Stimulated activated CD4-positive, alpha-beta T cell treated with anti-CD3 and anti-CD28 coated beads, TNF-alpha, amount 100 ng/mL, for 48 hours (primary cell): ENCODE measurements at regions not wholly inside any gene's neighbourhood (a gene's known extent, or its start where the extent isn't known, plus 50 kb on each side); places are given as distances from the start of the nearest gene placed in this dataset.
"Not testable (repeated sequence)": the region's sequence is repeated elsewhere in the genome, so short reads cannot be mapped to it uniquely, and the experiment has no call there.

ENCODE experiments used
- DNase-seq, 3 donors: peaks; one replicate each; pipeline ENCODE4 v3.0.0-alpha.2; 2020; ENCODE audit warnings: low read depth in 3 of 3

GRCh38 chr6:141251286-141251685, 881.4 kb upstream of the GJE1 start:
- no peak for DNase-seq

- DNase-seq = no peak
Measured at GRCh38 chr6:141248021-141248799, 884.5 kb upstream of the GJE1 start.

- DNase-seq = no peak
Measured at GRCh38 chr6:141244366-141244765, 888.4 kb upstream of the GJE1 start.

- no peak for DNase-seq
Measured at GRCh38 chr6:141242957-141243356, 889.8 kb upstream of the GJE1 start.

- DNase-seq = no peak
Measured at GRCh38 chr6:141229296-141229695, 903.4 kb upstream of the GJE1 start.

GRCh38 chr6:141218583-141218982, 914.1 kb upstream of the GJE1 start:
- no peak for DNase-seq

GRCh38 chr6:141216726-141217125, 916.0 kb upstream of the GJE1 start:
- no peak for DNase-seq

- no peak for DNase-seq
Measured at GRCh38 chr6:141212296-141212695, 920.4 kb upstream of the GJE1 start.

GRCh38 chr6:141211845-141212244, 920.9 kb upstream of the GJE1 start:
- DNase-seq = no peak

GRCh38 chr6:141210901-141211300, 921.8 kb upstream of the GJE1 start:
- no peak for DNase-seq

GRCh38 chr6:141209890-141210289, 922.8 kb upstream of the GJE1 start:
- DNase-seq = no peak

- DNase-seq = no peak
Measured at GRCh38 chr6:141208101-141208500, 924.6 kb upstream of the GJE1 start.

- DNase-seq = no peak
Measured at GRCh38 chr6:141203902-141204575, 928.7 kb upstream of the GJE1 start.

- no peak for DNase-seq
Measured at GRCh38 chr6:141202626-141203025, 930.1 kb upstream of the GJE1 start.

GRCh38 chr6:141199074-141199473, 933.7 kb upstream of the GJE1 start:
- no peak for DNase-seq

- no peak for DNase-seq
Measured at GRCh38 chr6:141195251-141195832, 937.4 kb upstream of the GJE1 start.

- no peak for DNase-seq
Measured at GRCh38 chr6:141183368-141183767, 949.4 kb upstream of the GJE1 start.

GRCh38 chr6:141175458-141175857, 957.3 kb upstream of the GJE1 start:
- DNase-seq = not testable (repeated sequence)

GRCh38 chr6:141174932-141175331, 957.8 kb upstream of the GJE1 start:
- DNase-seq = no peak

GRCh38 chr6:141173529-141173928, 959.2 kb upstream of the GJE1 start:
- no peak for DNase-seq

GRCh38 chr6:141169419-141169818, 963.3 kb upstream of the GJE1 start:
- no peak for DNase-seq

GRCh38 chr6:141167945-141168344, 964.8 kb upstream of the GJE1 start:
- DNase-seq = no peak
